Loucy (cell line): ENCODE measurements at regions not wholly inside any gene's neighbourhood (a gene's known extent, or its start where the extent isn't known, plus 50 kb on each side); places are given as distances from the start of the nearest gene placed in this dataset.
"Not testable (repeated sequence)": the region's sequence is repeated elsewhere in the genome, so short reads cannot be mapped to it uniquely, and the experiment has no call there.

Experiments used
- H2AFZ ChIP-seq: fragments of 200-600 bp; sonication (generic); 2 replicates; pipeline ENCODE4 v1.6.0; 2016; ENCODE audit warnings: antibody characterized with exemption, mild to moderate bottlenecking, low read length, moderate library complexity
- H3F3A ChIP-seq: fragments of 200-600 bp; 2 replicates; pipeline ENCODE4 v1.6.0; 2016; ENCODE audit warnings: antibody characterized with exemption, low read depth, mild to moderate bottlenecking
- H3K27me3 ChIP-seq: fragments of 200-600 bp; sonication (generic); 2 replicates; pipeline ENCODE4 v1.6.1; 2014; ENCODE audit warnings: low read length, mild to moderate bottlenecking; ENCODE audit not compliant: insufficient read depth, poor library complexity, severe bottlenecking
- H3K36me3 ChIP-seq: fragments of 200-600 bp; sonication (generic); 2 replicates; pipeline ENCODE4 v1.6.1; 2016; ENCODE audit warnings: low read length; ENCODE audit not compliant: insufficient read depth
- H3K4me1 ChIP-seq: fragments of 200-600 bp; sonication (generic); 2 replicates; pipeline ENCODE4 v1.5.1; 2014; ENCODE audit warnings: low read length, mild to moderate bottlenecking; ENCODE audit not compliant: insufficient read depth, poor library complexity, severe bottlenecking
- H3K4me2 ChIP-seq: fragments of 200-600 bp; sonication (generic); 2 replicates; pipeline ENCODE4 v1.6.0; 2014; ENCODE audit warnings: antibody characterized with exemption, low read length, low read depth, mild to moderate bottlenecking; ENCODE audit not compliant: poor library complexity, severe bottlenecking
- H3K4me3 ChIP-seq: fragments of 200-600 bp; sonication (generic); 2 replicates; pipeline ENCODE4 v1.5.1; 2014; ENCODE audit warnings: low read length, mild to moderate bottlenecking, mixed read lengths; ENCODE audit not compliant: poor library complexity, severe bottlenecking
- H3K79me2 ChIP-seq: fragments of 200-600 bp; sonication (generic); 2 replicates; pipeline ENCODE4 v1.6.1; 2014; ENCODE audit warnings: low read length; ENCODE audit not compliant: insufficient read depth
- H3K9ac ChIP-seq: fragments of 200-600 bp; sonication (generic); 2 replicates; pipeline ENCODE4 v1.6.0; 2014; ENCODE audit warnings: mild to moderate bottlenecking, low read depth, low read length, moderate library complexity; ENCODE audit not compliant: poor library complexity, severe bottlenecking
- H3K9me2 ChIP-seq: fragments of 200-600 bp; sonication (generic); replicated peaks from 2 replicates; pipeline ENCODE4 v1.6.1; 2016; ENCODE audit warnings: low read depth, low read length, mixed read lengths
- H3K9me3 ChIP-seq: fragments of 200-600 bp; sonication (generic); 2 replicates; pipeline ENCODE4 v1.6.1; 2014; ENCODE audit warnings: mild to moderate bottlenecking, antibody characterized with exemption, low read length, low read depth; ENCODE audit not compliant: insufficient read depth
- H4K20me1 ChIP-seq: fragments of 200-600 bp; sonication (generic); 2 replicates; pipeline ENCODE4 v1.6.0; 2014; ENCODE audit warnings: antibody characterized with exemption, low read length, mild to moderate bottlenecking; ENCODE audit not compliant: insufficient read depth, poor library complexity, severe bottlenecking
- CTCF ChIP-seq: fragments of 200-600 bp; sonication (generic); conservative IDR thresholded peaks from 2 replicates; pipeline ENCODE4 v1.5.1; 2014; ENCODE audit warnings: mild to moderate bottlenecking, antibody characterized with exemption, low read length
- EZH2phosphoT487 ChIP-seq: fragments of 200-600 bp; IDR thresholded peaks from 2 replicates; pipeline ENCODE4 v1.6.1; 2018; ENCODE audit warnings: antibody characterized with exemption, mild to moderate bottlenecking, moderate library complexity, borderline replicate concordance

DNA sequence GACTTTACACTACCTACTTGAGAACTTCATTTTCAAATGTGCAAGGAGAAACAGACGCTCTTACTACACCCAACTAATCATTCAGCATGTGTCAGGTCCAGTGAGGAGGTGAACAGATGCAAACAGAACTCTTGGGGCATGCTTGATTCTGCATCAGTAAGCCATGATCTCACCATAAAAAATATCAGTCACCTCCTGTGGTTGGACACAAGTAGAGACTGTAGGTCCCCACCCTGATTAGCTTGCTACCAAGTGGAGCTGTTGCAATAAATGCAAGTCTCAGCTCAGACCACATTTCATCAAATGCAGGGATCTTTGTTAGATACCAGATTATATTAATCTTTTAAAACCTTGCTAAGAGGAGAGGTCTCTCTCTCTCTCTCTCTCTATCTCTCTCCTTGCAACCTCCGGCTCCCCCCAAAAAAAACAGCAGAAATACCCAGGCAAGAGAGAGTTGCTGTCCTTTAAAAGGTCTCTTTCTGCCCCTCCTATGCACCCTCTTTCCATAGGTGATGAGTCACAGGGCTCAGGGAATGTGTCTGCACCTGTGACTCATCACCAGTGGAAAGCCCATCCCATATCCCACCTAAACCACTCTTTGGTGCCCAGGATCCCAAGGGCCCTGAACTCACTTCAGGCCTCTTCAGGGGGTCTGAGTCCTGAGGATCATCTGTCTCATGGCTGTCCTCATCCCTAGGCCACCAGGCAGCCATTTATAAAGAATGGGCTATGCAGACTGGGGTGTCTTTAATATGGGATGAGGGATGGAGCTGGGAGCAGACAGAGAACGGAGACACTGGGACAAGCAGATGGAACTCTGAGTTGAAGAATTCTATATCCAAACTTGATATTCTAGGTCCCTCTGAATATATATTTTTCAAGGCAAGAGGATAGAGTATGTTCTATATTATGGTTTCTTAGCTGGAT, 154.5 kb downstream of the QRSL1 start:
- H3K4me2 ChIP-seq = no peak overlapping the region
- no peaks in the 10 kb centered on the region for H3K9me2 ChIP-seq
- H2AFZ ChIP-seq = no peak overlapping the region
- TF ChIP-seq EZH2phosphoT487 (no peak), CTCF (no peak)
- no peaks in the 10 kb centered on the region for H3K79me2 ChIP-seq
- no peaks in the 10 kb centered on the region for H3K36me3 ChIP-seq
- no peak overlapping the region for H3K4me3 ChIP-seq
- H3K9ac ChIP-seq = no peak overlapping the region
- peaks cover 4% of the 10 kb centered on the region; the same call in 1 of the 2 replicates for H3K9me3 ChIP-seq
- no peaks in the 10 kb centered on the region for H4K20me1 ChIP-seq
- H3K27me3 ChIP-seq = no peaks in the 10 kb centered on the region
- H3F3A ChIP-seq = no peaks in the 10 kb centered on the region
- H3K4me1 ChIP-seq = no peaks in the 10 kb centered on the region

GRCh38 chr6:106782536-106783285, 153.3 kb downstream of the QRSL1 start:
- no peak overlapping the region for H2AFZ ChIP-seq

GRCh38 chr6:106779552-106779951, 150.2 kb downstream of the QRSL1 start:
- H3K27me3 ChIP-seq, H3F3A ChIP-seq, H3K9me3 ChIP-seq, H2AFZ ChIP-seq, H3K36me3 ChIP-seq, H3K4me2 ChIP-seq, H3K4me1 ChIP-seq, H3K4me3 ChIP-seq, H4K20me1 ChIP-seq, H3K9me2 ChIP-seq, H3K9ac ChIP-seq, H3K79me2 ChIP-seq: not testable (repeated sequence)

More at GRCh38 chr6:106782536-106783285, 153.3 kb downstream of the QRSL1 start:
- H3K9ac ChIP-seq = no peak overlapping the region
- H4K20me1 ChIP-seq = no peaks in the 10 kb centered on the region
- H3K79me2 ChIP-seq = no peaks in the 10 kb centered on the region
- H3K4me2 ChIP-seq = no peak overlapping the region
- no peaks in the 10 kb centered on the region for H3K4me1 ChIP-seq
- no peaks in the 10 kb centered on the region for H3F3A ChIP-seq
- H3K27me3 ChIP-seq = no peaks in the 10 kb centered on the region
- H3K9me2 ChIP-seq = no peaks in the 10 kb centered on the region
- TF ChIP-seq CTCF (no peak), EZH2phosphoT487 (no peak)
- H3K9me3 ChIP-seq = peaks cover 4% of the 10 kb centered on the region; the same call in 1 of the 2 replicates
- no peak overlapping the region for H3K4me3 ChIP-seq
- no peaks in the 10 kb centered on the region for H3K36me3 ChIP-seq
